GM19328 (cell line): ENCODE measurements at regions not wholly inside any gene's neighbourhood (a gene's known extent, or its start where the extent isn't known, plus 50 kb on each side); places are given as distances from the start of the nearest gene placed in this dataset.

Experiments used
- ATAC-seq: cut with Tn5 transposase; IDR thresholded peaks from one replicate; pipeline ENCODE4 v1.9.1; 2021; ENCODE audit warnings: mild to moderate bottlenecking, moderate library complexity; ENCODE audit not compliant: unreplicated experiment

GRCh38 chr10:58140691-58141347, 126.9 kb downstream of the IPMK start:
- no peak for ATAC-seq

- ATAC-seq = no peak
These were observed 127.6 kb downstream of the IPMK start for GRCh38 chr10:58140054-58140453.

GRCh38 chr10:58137813-58138212, 129.9 kb downstream of the IPMK start:
- no peak for ATAC-seq

GRCh38 chr10:58115218-58116050, 152.3 kb downstream of the IPMK start:
- ATAC-seq = no peak

- ATAC-seq = no peak
These were observed 158.0 kb downstream of the IPMK start for GRCh38 chr10:58109731-58110130.

GRCh38 chr10:58107506-58107905, 160.2 kb downstream of the IPMK start:
- ATAC-seq = no peak

GRCh38 chr10:58106211-58107035, 161.3 kb downstream of the IPMK start:
- no peak for ATAC-seq

GRCh38 chr10:58104351-58104751, 163.3 kb downstream of the IPMK start:
- no peak for ATAC-seq

GRCh38 chr10:58102897-58103296, 164.8 kb downstream of the IPMK start:
- ATAC-seq = no peak

GRCh38 chr10:58101682-58102081, 166.0 kb downstream of the IPMK start:
- ATAC-seq = no peak

- no peak for ATAC-seq
These were observed 172.5 kb downstream of the IPMK start for GRCh38 chr10:58094985-58095718.

- no peak for ATAC-seq
These were observed 175.8 kb downstream of the IPMK start for GRCh38 chr10:58091886-58092285.

- ATAC-seq = no peak
These were observed 178.0 kb downstream of the IPMK start for GRCh38 chr10:58089739-58090138.

- no peak for ATAC-seq
These were observed 179.8 kb downstream of the IPMK start for GRCh38 chr10:58087896-58088295.

GRCh38 chr10:58086763-58087150, 180.9 kb downstream of the IPMK start:
- ATAC-seq = no peak

GRCh38 chr10:58086144-58086762, 181.4 kb downstream of the IPMK start:
- ATAC-seq = no peak

GRCh38 chr10:58082248-58082647, 185.4 kb downstream of the IPMK start:
- ATAC-seq = no peak

- ATAC-seq = no peak
These were observed 186.3 kb downstream of the IPMK start for GRCh38 chr10:58081353-58081752.

- no peak for ATAC-seq
These were observed 188.2 kb downstream of the IPMK start for GRCh38 chr10:58079461-58079860.

- ATAC-seq = no peak
These were observed 195.1 kb downstream of the IPMK start for GRCh38 chr10:58072634-58073033.
